ENCODE measurements at regions not wholly inside any gene's neighbourhood (a gene's known extent, or its start where the extent isn't known, plus 50 kb on each side); places are given as distances from the start of the nearest gene placed in this dataset.
A peak's percentile ranks its signal among the peaks of the same experiment; 100 is the strongest.

DNA sequence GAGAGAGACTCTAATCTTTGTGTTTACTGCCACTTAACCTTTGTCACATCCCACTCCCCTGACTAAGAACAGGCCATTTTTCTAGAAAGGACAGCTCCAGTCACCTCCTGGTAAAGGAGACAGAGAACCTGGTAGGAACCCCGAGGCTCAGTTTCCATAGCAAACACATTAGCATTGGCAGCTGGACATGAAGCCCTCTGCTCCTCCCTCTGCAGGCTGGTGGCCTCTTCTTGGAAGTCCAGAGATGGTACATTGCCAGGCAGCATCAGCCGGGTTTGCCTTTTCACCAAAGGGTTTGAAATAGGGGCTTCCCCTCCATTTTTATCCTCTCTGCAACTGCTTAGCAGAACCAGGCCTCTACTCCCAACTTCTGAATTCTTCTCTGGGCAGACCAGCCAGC lies 213.4 kb upstream of the SEMA6D start:
- no peaks in the 10 kb centered on the region for H3K36me3 ChIP-seq (replicated peaks in 1 of 2)
- DNase-seq, result peak in 1 of 7 donors; percentile 57
- intact Hi-C loops (cut with DNase I), result no loop called here
- no peak overlapping the region for H3K4me3 ChIP-seq
- H3K4me1 ChIP-seq (replicated peaks in 1 of 2), result peaks cover 0 to 7% of the 10 kb centered on the region in 2 donors
- no peak for TF ChIP-seq POLR2A (IDR thresholded peaks at IDR 0.05)
- TF ChIP-seq, protein P1, sequence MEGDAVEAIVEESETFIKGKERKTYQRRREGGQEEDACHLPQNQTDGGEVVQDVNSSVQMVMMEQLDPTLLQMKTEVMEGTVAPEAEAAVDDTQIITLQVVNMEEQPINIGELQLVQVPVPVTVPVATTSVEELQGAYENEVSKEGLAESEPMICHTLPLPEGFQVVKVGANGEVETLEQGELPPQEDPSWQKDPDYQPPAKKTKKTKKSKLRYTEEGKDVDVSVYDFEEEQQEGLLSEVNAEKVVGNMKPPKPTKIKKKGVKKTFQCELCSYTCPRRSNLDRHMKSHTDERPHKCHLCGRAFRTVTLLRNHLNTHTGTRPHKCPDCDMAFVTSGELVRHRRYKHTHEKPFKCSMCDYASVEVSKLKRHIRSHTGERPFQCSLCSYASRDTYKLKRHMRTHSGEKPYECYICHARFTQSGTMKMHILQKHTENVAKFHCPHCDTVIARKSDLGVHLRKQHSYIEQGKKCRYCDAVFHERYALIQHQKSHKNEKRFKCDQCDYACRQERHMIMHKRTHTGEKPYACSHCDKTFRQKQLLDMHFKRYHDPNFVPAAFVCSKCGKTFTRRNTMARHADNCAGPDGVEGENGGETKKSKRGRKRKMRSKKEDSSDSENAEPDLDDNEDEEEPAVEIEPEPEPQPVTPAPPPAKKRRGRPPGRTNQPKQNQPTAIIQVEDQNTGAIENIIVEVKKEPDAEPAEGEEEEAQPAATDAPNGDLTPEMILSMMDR (IDR thresholded peaks at IDR 0.05), result no peak
- peaks cover under 1% of the 10 kb centered on the region for H3K27me3 ChIP-seq
- WGBS, 4 donors, result 72 to 95% (median 85%) methylated on average over 2 of the region's 2 CpGs
- H3K9me3 ChIP-seq (replicated peaks in 1 of 3), result no peaks in the 10 kb centered on the region
- no peak overlapping the region for H3K27ac ChIP-seq

DNA sequence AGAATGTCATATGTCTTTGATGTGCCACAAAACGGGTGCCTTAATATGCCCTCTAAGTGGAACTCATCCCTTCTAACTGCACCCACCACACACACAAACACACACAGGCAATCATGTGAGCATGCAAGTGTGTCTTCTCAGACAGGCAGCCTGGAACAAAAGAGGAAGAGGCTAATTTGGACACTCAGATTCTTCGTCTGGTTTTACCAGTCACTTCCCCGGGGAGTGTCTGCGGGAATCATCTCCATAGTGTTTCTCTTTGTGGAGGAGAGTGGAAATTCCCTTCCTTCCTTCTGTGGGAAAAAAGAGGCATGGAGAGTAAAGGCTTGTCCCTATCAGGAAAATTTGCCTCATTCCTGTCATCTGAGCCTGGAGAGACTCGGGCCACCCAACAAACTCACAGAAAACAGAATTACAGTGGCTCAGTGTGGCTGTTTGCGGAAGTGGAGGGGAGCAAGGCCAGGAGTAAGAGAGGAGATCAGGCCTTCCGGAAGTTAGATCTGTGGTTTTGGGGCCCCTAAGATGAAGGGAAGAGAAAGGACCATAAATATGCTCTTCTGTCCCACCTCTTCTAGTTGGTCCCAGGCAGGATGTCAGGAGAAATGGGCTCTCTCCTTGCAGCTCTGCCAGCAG lies 212.6 kb upstream of the SEMA6D start:
- no peaks in the 10 kb centered on the region for H3K36me3 ChIP-seq (replicated peaks in 1 of 2)
- 75 to 78% (median 75%) methylated on average over 7 of the region's 7 CpGs for WGBS, 4 donors
- no peak for TF ChIP-seq POLR2A (IDR thresholded peaks at IDR 0.05)

DNA sequence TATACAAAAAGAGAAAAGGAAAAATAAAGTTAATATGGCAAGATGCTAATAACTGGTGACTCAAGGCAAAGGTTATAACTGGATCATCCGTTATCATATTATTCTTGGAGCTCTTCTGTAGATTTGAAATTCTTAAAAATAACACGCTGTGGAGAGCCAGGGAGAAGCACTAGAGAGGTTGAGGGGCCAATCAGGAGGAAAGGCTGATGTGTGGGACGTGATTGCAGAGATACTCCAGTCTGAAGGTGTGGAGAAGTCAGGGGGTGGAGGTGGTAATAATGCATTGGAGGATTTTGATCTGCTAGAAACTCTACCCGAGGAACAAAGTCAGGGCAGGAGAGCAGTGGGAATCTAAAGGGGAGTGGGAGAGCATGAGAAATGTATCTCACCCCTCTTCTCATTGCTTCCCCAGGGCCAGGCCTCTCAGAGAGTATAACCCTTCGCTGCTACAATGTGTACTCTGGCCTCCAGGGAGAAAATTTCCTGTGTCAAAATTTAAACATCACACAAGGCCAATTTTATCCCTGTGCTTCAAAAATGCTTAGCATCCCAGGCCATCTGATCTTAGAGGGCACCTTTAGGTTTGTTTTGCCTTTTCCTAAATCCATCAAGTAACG lies 211.5 kb upstream of the SEMA6D start:
- DNase-seq, result no peak
- Histone ChIP-seq H3K27ac (no peak overlapping the region), H3K4me3 (no peak overlapping the region), H3K4me1 (replicated peaks in 1 of 2) (peaks cover 0 to 7% of the 10 kb centered on the region in 2 donors), H3K36me3 (replicated peaks in 1 of 2) (no peaks in the 10 kb centered on the region), H3K9me3 (replicated peaks in 1 of 3) (no peaks in the 10 kb centered on the region), H3K27me3 (no peaks in the 10 kb centered on the region)
- 55 to 75% (median 66%) methylated on average over 6 of the region's 6 CpGs for WGBS, 4 donors
- no peak for TF ChIP-seq POLR2A (IDR thresholded peaks at IDR 0.05)
- TF ChIP-seq, protein P1 (IDR thresholded peaks at IDR 0.05), result no peak
- intact Hi-C loops (cut with DNase I), result no loop called here

More for the DNA sequence above, 212.6 kb upstream of the SEMA6D start:
- Histone ChIP-seq H3K27me3 (no peaks in the 10 kb centered on the region), H3K4me1 (replicated peaks in 1 of 2) (peaks cover 0 to 7% of the 10 kb centered on the region in 2 donors), H3K9me3 (replicated peaks in 1 of 3) (no peaks in the 10 kb centered on the region), H3K4me3 (no peak overlapping the region), H3K27ac (no peak overlapping the region)
- intact Hi-C loops (cut with DNase I), result no loop called here
- DNase-seq, result peak in 2 of 7 donors; percentile 7 to 8

DNA sequence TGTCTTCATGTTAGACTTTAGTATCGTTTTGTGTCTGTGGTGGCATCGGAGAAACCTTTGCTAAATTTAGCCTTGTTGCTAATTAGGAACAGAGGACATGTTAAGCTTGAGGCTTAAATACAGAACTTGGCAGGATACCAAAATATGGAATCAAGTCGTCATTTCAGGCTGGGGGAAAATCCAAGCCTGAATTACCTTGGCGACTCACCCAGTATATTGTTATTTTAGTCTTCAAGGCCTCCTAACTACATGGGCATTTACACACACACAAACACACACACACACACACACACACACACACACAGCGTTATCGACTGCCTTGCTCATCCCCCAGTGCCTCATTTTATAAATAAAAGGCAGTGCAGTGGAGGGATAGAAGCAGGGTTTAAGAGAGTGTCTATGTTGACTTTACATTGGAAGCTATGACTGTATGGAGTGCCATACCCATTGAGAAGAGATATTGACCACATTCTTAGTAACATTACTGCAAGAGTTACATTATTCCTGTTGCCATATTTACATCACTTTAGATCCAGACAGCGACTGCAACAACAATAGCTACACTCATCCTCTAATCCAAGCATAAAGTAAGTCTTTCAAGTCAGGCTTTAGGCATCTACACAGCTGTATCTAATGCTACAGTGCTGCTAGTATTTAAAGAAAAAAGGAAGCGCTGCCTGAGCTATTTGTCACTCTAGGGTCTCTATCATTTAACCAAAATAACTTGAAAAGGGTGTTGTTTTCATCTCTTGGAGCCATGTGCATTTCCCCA lies 210.8 kb upstream of the SEMA6D start:
- H3K27ac ChIP-seq, result no peak overlapping the region

More for the DNA sequence above, 210.8 kb upstream of the SEMA6D start:
- Histone ChIP-seq H3K9me3 (replicated peaks in 1 of 3) (no peaks in the 10 kb centered on the region), H3K36me3 (replicated peaks in 1 of 2) (no peaks in the 10 kb centered on the region), H3K27me3 (no peaks in the 10 kb centered on the region), H3K4me3 (no peak overlapping the region), H3K4me1 (replicated peaks in 1 of 2) (peaks cover 0 to 7% of the 10 kb centered on the region in 2 donors)
- TF ChIP-seq POLR2A (IDR thresholded peaks at IDR 0.05), result no peak
- TF ChIP-seq, protein P1 (IDR thresholded peaks at IDR 0.05), result no peak
- peak in 1 of 7 donors; percentile 21 for DNase-seq
- 28 to 46% (median 34%) methylated on average over 8 of the region's 8 CpGs for WGBS, 4 donors
- intact Hi-C loops (cut with DNase I), result no loop called here

Measured in adrenal gland (tissue), 9 donors.